ENCODE measurements at regions not wholly inside any gene's neighbourhood (a gene's known extent, or its start where the extent isn't known, plus 50 kb on each side); places are given as distances from the start of the nearest gene placed in this dataset.

DNA sequence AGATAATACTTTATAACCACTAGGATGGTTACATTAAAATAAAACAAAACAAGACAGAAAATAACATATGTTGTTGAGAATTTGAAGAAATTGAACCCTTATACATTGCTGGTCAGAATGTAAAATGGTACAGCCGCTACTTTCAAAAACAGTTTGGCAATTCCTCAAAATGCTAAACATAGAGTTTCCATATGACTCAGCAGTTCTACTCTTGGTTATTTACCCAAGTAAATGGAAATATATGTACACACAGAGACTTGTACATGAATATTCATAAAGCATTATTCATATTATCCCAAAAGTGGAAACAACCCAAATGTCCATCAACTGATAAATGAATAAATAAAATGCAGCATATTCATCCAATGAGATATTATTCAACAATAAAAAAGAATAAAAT is 92.5 kb upstream of the LRATD1 start:
- TF ChIP-seq ZNF678 (CRISPR knock-in tag; IDR thresholded peaks at IDR 0.05) = no peak
- TF ChIP-seq, protein P1, sequence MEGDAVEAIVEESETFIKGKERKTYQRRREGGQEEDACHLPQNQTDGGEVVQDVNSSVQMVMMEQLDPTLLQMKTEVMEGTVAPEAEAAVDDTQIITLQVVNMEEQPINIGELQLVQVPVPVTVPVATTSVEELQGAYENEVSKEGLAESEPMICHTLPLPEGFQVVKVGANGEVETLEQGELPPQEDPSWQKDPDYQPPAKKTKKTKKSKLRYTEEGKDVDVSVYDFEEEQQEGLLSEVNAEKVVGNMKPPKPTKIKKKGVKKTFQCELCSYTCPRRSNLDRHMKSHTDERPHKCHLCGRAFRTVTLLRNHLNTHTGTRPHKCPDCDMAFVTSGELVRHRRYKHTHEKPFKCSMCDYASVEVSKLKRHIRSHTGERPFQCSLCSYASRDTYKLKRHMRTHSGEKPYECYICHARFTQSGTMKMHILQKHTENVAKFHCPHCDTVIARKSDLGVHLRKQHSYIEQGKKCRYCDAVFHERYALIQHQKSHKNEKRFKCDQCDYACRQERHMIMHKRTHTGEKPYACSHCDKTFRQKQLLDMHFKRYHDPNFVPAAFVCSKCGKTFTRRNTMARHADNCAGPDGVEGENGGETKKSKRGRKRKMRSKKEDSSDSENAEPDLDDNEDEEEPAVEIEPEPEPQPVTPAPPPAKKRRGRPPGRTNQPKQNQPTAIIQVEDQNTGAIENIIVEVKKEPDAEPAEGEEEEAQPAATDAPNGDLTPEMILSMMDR (CRISPR knock-in tag; IDR thresholded peaks at IDR 0.05) = no peak
- no peak for TF ChIP-seq ZNF451 (CRISPR knock-in tag; IDR thresholded peaks at IDR 0.05)

Measured in HepG2 (cell line).